HS-5 (cell line): ENCODE measurements at regions not wholly inside any gene's neighbourhood (a gene's known extent, or its start where the extent isn't known, plus 50 kb on each side); places are given as distances from the start of the nearest gene placed in this dataset.

ENCODE experiments used
- DNase-seq: peaks from one replicate; pipeline ENCODE4 v3.0.0-alpha.2; 2012; ENCODE audit warnings: low read depth

GRCh38 chr2:21633015-21633414, 509.2 kb downstream of the TDRD15 start:
- no peak for DNase-seq

DNA sequence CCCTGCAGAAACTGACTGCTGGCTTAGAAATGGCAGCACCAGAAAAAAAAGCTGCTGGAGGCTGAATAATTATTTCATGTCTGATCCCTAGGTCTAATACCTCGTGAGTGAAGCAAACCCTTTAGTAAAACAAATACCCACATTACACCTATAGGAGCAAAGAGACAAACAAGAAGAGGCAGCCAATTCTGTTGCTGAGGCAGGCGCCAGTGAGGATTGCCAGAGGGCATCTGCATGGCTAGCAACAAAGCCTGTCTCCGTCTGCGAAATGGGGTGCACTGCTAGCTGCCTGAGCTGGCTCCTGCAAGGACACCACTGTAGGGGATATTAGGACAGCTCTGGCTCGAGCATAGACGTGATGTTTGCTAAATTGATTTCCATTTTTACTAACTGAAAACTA, 509.7 kb downstream of the TDRD15 start:
- DNase-seq, result no peak

DNA sequence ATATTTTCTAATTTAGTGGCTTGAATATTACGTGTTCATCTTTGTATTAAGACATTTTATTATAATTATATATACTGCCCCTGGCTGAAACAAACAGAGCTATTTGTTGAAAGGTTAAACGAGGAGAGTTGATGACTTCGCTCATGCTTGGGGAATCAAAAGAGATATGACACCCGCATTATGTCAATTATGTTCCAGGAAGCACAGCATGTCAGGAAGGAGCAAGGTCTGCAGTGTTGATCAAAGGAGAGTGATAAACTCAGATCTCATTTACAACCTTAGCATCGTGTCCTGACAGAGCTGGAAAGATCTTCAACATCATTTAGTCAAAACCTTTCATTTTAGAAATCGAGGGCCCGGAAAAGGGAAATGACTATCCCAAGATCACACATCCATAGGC, 510.1 kb downstream of the TDRD15 start:
- no peak for DNase-seq

GRCh38 chr2:21640046-21640445, 516.3 kb downstream of the TDRD15 start:
- DNase-seq, result no peak

- DNase-seq, result no peak
Observed at GRCh38 chr2:21642647-21643046, 518.9 kb downstream of the TDRD15 start.

- DNase-seq, result no peak
Observed at GRCh38 chr2:21643180-21643579, 519.4 kb downstream of the TDRD15 start.

DNA sequence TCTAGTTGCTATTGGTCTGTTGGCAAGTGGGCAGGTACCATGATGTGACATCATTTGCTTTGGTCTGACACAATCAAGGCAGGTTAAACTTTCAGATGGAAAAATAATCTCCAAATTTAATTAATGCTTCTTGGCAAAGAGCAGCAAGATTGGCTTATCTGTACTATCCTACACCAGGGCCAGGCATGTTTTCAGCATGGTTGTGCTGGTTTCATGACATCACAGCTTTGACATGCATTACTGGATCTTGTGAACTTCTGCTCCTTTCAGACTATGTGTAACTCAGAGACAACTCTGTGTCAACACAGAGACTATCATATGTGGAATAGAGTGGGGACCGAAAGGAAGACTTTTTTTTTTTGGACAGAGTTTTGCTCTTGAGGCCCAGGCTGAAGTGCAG, 520.5 kb downstream of the TDRD15 start:
- DNase-seq, result no peak

GRCh38 chr2:21646345-21646744, 522.6 kb downstream of the TDRD15 start:
- DNase-seq, result no peak

- no peak for DNase-seq
Observed at GRCh38 chr2:21650569-21650968, 526.8 kb downstream of the TDRD15 start.

DNA sequence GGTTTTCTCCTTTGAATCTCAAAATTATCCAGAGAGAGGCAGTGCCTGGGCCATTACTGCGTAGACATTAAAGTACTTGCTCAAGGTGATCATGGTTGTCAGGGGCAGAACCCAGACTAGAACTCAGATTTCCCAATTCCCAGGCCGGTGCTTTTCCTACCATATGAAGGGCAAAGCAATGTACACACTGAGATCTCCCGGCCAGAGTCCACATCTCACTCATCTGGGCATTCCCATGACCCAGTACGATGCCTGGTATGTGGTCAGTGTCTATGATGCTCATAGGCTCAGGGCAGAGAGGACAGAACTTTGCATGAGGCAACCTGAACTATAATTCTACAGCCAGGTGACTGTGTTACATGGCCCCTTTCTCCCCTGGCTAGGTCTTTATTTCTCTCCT, 531.4 kb downstream of the TDRD15 start:
- DNase-seq, result no peak

DNA sequence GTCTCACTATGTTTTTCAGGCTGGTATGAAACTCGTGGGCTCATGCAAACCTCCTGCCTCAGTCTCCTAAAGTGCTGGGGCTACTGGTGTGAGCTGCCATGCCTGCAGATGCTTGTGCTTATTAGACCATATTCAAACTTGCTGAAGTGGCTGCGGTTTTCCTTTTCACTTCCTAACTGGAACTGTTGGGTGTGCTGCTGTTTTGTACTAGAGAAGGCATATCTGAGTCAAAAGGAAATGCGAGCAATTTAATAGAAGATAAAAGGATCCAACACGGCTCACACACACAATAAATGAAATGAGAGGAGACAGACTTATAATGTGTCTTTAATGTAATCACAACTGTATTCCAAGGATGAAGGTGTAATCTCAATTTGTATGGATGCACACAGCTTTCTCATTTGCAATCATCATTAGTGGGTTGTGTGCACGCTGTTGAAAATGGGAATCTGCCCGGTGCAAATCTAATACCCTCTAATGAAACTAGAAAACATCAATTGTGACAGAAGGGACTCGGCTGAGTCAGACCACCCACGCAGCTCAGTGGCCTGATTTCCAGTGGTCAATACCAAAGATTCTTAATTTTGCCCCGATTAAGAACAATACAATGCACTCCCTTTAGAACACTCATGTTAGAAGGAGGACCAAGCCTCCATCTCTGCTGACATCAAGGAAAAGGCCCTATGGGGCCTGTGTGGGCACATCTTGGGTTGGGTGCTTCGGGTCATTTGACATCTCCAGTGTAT, 532.7 kb downstream of the TDRD15 start:
- no peak for DNase-seq

- no peak for DNase-seq
Observed at GRCh38 chr2:21657445-21657844, 533.7 kb downstream of the TDRD15 start.

DNA sequence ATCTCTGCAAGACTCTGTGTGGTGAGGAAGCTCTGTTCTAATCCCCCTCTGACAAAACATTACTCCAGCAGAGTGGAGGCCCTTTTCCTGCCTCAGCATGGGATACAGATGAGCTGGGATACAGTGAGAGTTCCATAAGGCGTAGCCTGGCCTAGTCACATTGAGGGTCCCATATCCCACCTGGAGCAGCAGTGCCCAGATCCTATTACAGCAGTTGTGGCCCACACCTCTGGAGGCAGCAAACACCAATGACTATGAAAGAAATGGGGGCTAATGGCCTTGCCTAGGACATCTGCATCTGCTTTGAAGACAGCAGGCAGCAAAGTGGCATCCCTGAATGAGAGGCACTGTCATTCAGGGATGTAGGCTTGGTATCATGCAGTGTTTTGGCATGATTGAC, 534.5 kb downstream of the TDRD15 start:
- no peak for DNase-seq

GRCh38 chr2:21658907-21659477, 535.2 kb downstream of the TDRD15 start:
- DNase-seq, result no peak

DNA sequence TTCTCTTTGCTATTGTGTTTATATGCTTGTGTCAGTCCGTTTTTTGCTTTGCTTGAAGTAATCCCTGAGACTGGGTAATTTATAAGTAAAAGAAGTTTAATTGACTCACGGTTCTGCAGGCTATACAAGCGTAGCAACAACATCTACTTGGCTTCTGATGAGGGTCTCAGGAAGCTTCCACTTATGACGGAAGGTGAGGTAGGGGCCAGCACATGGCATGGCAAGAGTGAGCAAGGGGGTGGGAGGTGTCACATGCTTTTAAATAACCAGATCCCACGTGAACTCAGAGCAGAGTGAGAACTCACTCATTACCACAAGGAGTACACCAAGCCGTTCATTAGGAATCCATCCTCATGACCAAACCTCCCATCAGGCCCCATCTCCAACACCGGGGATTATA, 540.3 kb downstream of the TDRD15 start:
- DNase-seq, result no peak

DNA sequence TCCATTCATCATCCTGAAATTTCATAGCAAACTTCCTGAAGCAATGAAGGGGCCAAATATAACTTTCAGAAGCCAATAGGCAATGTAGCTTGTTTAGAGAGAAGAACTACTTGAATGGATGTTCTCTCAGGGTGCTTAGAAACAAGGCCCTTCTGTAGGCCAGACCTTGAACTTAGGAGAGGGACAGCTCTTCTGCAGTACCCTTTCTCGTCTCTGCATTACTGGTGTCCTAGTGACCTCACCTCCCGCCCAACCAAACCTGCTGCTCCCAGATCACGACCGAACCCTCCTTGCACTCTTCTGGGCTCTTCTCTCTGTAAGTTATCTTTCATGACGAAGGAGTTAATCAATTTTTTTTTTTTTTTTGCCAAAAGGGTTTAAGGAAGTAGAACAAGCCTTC, 543.9 kb downstream of the TDRD15 start:
- DNase-seq, result no peak

GRCh38 chr2:21668078-21668710, 544.4 kb downstream of the TDRD15 start:
- no peak for DNase-seq

DNA sequence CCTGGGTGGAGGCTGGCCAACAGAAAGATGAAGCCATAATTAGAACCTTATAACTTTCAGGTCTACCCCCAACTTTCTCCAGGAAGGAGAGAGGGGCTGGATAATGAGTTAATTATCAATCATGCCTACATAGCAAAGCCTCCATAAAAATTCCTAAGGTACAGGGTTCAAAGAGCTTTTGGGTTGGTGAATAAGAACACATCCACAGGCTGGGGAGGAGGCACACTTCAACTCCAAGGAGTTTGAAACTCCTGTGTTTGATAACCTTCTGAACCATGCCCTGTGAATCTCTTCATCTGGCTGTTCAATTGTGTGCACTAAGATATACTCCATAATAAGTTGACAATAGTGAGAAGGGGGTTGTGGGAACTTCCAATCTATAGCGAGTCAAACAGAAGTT, 552.3 kb downstream of the TDRD15 start:
- no peak for DNase-seq

- DNase-seq, result no peak
Observed at GRCh38 chr2:21676676-21677075, 552.9 kb downstream of the TDRD15 start.

DNA sequence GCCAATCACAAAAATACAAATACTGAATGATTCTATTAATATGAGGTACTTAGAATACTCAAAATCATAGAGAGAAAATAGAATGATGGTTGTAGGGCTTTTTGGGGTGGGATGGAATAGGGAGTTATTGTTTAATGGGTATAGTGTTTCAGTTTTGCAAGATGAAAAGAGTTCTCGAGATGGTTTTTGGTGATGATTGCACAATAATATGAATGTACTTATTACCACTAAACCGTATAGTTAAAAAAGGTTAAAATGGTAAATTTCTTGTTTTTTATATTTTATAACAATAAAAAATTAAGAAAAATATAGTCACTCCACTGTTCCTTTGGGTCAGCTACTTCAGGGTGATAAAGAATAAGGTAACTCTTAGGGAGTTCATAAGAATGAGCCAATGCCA, 560.1 kb downstream of the TDRD15 start:
- no peak for DNase-seq

DNA sequence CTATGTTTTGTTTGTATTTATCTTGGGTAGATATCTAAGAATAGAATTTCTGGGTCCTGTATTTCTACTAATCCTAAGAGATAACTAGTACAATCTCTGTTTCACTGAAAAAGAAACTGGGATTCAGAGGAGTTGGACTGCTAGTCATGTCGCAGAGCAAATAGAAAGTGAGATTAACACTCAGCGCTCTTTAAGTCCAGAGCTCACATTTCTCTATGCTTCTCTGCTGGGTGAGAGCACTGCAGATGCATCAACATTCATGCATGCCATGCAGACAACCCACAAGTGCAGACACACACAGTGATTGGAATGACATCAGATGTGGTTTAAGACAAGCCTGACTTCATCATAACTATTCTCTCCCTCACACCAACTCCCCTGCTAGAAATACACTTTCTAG, 563.8 kb downstream of the TDRD15 start:
- no peak for DNase-seq

DNA sequence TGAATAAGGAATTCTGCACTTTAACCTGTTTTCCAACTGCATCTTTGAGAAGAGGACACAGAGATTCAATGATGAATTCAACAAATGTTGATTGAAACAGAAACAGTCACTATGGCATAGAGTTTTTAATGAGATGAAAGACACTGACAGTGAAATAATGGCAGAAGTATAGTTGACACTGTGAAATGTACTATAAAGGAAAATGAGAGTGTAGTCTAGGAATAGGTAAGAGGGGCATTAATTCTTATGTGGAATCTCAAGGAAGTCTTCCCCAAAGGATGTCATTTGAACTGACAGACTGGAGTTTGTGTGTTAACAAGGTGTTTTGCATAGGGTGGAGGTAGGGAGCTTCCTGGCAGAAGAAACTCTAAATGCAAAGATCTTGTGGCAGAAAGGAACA, 566.2 kb downstream of the TDRD15 start:
- no peak for DNase-seq

GRCh38 chr2:21693081-21693480, 569.3 kb downstream of the TDRD15 start:
- DNase-seq, result no peak
